ENCODE measurements at regions not wholly inside any gene's neighbourhood (a gene's known extent, or its start where the extent isn't known, plus 50 kb on each side); places are given as distances from the start of the nearest gene placed in this dataset.
"Not testable (repeated sequence)": the region's sequence is repeated elsewhere in the genome, so short reads cannot be mapped to it uniquely, and the experiment has no call there.

DNA sequence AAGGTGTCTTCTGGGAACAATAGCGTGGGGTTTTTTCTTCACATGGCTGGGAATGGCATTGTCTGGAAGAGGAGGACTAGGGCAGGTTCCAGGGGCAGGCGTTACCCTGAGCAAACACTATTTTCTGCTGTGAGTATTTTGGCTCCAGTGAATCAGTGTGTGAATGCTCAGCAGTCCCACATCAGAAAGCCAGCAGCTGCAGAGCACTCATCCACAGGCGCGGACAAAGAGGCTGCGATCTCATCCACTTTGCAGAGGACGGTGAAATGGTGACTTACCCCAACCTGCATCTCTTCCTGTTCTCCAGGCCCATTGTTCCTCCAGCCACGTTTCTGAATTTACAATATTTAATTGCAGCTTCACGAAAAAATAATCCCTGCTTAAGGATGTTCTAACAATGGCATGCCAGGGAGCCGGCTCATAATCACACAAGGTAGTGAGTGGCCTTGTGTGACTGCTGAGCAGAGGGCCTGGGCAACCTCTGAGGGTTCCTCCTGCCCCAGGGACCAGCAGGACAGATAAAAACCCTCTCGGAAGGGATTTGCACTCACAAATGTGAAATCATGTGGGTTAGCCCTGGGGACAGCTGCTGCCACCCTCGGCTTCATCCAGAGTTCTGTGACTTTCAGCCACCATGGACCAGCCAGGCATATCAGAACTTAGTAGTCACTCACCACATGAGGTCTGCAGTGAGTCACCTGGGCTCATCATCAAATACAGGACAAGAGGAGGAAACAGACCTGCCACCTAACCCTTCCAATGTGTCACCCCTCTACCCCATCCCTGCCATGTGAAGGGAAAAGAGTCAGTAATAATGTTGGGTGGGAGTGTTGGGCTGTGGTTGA lies 65.0 kb upstream of the EN2 start:
- H3K4me3 ChIP-seq (replicated peaks in 1 of 2; ENCODE audit: low read depth in 2 of 2, low read length in 2 of 2): no peak overlapping the region
- TF ChIP-seq, protein P1, sequence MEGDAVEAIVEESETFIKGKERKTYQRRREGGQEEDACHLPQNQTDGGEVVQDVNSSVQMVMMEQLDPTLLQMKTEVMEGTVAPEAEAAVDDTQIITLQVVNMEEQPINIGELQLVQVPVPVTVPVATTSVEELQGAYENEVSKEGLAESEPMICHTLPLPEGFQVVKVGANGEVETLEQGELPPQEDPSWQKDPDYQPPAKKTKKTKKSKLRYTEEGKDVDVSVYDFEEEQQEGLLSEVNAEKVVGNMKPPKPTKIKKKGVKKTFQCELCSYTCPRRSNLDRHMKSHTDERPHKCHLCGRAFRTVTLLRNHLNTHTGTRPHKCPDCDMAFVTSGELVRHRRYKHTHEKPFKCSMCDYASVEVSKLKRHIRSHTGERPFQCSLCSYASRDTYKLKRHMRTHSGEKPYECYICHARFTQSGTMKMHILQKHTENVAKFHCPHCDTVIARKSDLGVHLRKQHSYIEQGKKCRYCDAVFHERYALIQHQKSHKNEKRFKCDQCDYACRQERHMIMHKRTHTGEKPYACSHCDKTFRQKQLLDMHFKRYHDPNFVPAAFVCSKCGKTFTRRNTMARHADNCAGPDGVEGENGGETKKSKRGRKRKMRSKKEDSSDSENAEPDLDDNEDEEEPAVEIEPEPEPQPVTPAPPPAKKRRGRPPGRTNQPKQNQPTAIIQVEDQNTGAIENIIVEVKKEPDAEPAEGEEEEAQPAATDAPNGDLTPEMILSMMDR (IDR thresholded peaks at IDR 0.05; ENCODE audit: low read depth, low read length): no peak
- DNase-seq (ENCODE audit: low read depth in 2 of 2): no peak

DNA sequence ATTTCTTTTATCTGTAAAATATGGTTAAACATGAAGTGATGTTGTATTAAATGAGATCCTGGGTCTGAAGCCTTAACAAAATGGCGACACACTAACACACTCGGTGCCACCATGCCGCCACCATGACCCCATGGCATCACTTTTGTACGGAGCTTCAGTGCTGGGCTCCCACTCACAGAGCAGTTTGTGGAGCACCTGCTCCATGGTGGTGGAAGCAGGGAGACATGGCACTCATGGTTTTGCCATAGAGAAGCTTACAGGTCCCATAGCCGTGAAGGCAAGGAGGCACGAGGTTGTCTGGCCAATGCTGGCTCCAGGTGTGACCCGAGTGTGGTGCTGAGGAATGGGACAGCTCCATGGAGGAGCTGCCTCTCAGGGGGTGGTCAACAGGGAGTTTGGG lies 63.5 kb upstream of the EN2 start:
- no peak overlapping the region for H3K4me3 ChIP-seq (replicated peaks in 1 of 2; ENCODE audit: low read depth in 2 of 2, low read length in 2 of 2)
- DNase-seq (ENCODE audit: low read depth in 2 of 2): no peak
- TF ChIP-seq, protein P1 (IDR thresholded peaks at IDR 0.05; ENCODE audit: low read depth, low read length): no peak

DNA sequence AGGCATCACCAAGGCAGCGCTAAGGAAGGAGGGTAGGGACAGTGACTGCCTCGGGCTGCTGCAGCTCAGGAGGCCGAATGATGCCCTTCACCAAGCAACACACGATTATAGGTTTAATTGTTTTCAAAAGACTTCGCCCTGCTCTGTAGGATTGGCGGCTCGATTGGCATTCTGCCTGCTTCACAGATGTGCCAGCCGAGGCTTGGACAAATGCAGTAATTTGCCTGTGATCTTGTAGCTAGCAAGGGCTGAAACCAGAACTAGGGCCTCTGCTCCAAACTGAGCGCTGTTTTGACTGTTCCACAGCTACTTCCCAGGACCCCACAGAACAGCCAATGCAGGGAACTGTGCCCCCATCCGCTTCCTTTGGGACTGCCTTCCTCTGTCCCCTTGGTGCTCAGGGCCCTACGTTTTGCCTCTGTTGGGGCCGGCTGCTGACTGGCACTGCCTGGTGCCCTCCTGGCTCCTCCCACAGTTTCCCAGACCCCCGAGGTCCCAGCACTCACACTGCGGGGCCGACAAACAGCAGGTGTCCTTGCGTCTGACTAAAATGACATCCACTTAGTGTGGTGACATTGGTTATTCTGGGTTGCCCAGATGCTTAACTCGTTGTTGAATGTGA lies 62.6 kb upstream of the EN2 start:
- DNase-seq (ENCODE audit: low read depth in 2 of 2): no peak
- TF ChIP-seq, protein P1 (IDR thresholded peaks at IDR 0.05; ENCODE audit: low read depth, low read length): no peak
- H3K4me3 ChIP-seq (replicated peaks in 1 of 2; ENCODE audit: low read depth in 2 of 2, low read length in 2 of 2): no peak overlapping the region

DNA sequence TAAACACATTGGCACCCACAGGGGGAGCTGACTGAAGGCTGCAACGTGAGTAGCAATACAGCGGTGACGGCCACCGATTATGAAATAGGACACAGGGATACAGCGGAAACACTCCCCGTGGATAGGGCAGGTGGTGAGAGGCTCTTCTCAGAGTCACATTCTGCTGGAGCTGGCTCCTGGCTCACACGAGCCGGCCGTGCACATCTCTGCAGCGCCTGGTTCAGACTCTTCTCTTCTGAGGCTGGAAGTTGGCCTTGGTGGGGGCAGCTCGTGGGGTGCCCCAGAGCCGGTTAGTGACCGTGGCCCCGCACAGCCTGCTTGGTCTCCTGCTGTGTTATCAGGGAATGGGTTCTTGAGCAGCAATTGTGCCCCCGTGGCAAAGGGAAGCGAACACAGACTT lies 61.3 kb upstream of the EN2 start:
- DNase-seq (ENCODE audit: low read depth in 2 of 2): no peak
- TF ChIP-seq, protein P1 (IDR thresholded peaks at IDR 0.05; ENCODE audit: low read depth, low read length): no peak
- no peak overlapping the region for H3K4me3 ChIP-seq (replicated peaks in 1 of 2; ENCODE audit: low read depth in 2 of 2, low read length in 2 of 2)

DNA sequence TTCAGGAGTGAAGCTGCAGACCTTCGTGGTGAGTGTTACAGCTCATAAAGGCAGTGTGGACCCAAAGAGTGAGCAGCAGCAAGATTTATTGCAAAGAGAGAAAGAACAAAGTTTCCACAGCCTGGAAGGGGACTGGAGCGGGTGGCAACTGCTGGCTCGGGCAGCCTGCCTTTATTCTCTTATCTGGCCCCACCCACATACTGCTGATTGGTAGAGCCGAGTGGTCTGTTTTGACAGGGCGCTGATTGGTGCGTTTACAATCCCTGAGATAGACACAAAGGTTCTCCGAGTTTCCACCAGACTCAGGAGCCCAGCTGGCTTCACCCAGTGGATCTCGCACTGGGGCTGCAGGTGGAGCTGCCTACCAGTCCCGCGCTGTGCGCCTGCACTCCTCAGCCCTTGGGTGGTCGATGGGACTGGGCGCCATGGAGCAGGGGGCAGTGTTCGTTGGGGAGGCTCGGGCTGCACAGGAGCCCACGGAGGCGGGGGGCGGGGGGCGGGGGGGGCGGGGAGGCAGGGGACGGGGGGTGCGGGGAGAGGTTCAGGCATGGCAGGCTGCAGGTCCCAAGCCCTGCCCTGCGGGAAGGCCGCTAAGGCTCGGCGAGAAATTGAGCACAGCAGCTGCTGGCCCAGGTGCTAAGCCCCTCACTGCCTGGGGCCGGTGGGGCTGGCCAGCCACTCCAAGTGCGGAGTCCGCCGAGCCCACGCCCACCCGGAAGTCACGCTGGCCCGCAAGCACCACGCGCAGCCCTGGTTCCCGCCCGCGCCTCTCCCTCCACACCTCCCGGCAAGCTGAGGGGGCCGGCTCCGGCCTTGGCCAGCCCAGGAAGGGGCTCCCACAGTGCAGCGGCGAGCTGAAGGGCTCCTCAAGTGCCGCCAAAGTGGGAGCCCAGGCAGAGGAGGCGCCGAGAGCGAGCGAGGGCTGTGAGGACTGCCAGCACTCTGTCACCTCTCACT lies 59.9 kb upstream of the EN2 start:
- not testable (repeated sequence) for H3K4me3 ChIP-seq (replicated peaks in 1 of 2; ENCODE audit: low read depth in 2 of 2, low read length in 2 of 2); DNase-seq (ENCODE audit: low read depth in 2 of 2)

DNA sequence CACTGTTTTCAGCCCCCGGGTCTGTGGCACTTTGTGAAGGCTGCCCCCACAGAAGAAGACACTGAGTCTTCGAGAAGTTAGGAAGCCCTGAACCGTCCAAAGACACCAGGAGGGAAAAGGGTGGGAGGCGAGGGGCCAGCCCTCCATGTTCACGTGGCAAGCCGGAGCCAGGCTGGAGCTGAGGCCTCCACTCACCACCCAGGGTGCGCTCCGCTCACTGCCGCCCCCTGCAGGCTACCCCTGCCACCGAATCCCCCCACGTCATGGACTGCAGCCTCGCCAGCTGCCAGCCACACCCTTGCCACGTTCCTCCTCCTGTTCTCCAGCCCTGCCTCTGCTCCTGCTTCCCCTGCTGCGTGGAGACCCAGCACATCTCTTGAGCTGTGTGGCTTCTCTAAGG lies 59.0 kb upstream of the EN2 start:
- TF ChIP-seq, protein P1 (IDR thresholded peaks at IDR 0.05; ENCODE audit: low read depth, low read length): no peak
- H3K4me3 ChIP-seq (replicated peaks in 1 of 2; ENCODE audit: low read depth in 2 of 2, low read length in 2 of 2): no peak overlapping the region
- DNase-seq (ENCODE audit: low read depth in 2 of 2): no peak

DNA sequence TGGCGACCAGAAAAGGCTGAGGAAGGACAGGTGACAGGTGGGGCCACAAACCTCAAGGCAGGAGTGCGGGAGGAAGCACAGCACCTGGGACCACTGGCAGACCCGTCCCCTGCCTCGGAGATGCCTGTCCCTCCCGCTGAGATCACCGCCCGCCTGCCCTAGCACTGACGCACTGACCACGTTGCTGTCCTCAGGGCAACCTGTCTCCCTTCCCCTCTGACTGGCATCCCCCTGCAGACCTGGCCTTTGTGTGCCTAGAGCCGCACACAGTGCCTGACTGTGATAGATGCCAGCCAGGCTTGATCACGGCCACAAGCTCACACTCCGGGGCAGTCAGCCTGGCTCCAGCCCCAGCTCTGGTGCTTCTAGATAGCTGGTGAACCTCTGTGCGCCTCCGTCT lies 58.4 kb upstream of the EN2 start:
- no peak for DNase-seq (ENCODE audit: low read depth in 2 of 2)
- TF ChIP-seq, protein P1 (IDR thresholded peaks at IDR 0.05; ENCODE audit: low read depth, low read length): no peak
- no peak overlapping the region for H3K4me3 ChIP-seq (replicated peaks in 1 of 2; ENCODE audit: low read depth in 2 of 2, low read length in 2 of 2)

All from cardiac fibroblast (primary cell).